HG03060 (cell line): ENCODE measurements at regions not wholly inside any gene's neighbourhood (a gene's known extent, or its start where the extent isn't known, plus 50 kb on each side); places are given as distances from the start of the nearest gene placed in this dataset.

Experiments used
- ATAC-seq: cut with Tn5 transposase; IDR thresholded peaks from one replicate; pipeline ENCODE4 v1.9.1; 2021; ENCODE audit warnings: low read depth, moderate number of reproducible peaks; ENCODE audit not compliant: unreplicated experiment

DNA sequence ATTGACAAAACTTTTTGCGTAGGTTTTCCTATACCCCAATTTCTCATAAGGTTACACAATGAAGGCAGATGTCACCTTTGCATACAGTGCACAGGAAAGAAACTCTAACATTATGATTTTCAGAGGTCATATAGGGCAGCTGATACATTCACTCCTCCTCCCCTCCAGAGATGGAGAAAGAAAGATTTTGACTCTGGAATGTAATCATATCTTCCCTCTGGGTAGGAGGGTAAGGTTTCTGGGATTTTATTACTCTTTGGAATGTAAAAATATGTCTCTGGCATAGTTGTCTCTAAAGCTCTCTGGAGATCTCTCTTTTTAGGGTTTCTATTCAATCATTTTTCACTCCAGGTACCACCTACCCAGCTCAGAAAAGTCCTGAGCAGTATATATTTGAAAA lies 398.3 kb downstream of the GPD2 start:
- no peak for ATAC-seq

DNA sequence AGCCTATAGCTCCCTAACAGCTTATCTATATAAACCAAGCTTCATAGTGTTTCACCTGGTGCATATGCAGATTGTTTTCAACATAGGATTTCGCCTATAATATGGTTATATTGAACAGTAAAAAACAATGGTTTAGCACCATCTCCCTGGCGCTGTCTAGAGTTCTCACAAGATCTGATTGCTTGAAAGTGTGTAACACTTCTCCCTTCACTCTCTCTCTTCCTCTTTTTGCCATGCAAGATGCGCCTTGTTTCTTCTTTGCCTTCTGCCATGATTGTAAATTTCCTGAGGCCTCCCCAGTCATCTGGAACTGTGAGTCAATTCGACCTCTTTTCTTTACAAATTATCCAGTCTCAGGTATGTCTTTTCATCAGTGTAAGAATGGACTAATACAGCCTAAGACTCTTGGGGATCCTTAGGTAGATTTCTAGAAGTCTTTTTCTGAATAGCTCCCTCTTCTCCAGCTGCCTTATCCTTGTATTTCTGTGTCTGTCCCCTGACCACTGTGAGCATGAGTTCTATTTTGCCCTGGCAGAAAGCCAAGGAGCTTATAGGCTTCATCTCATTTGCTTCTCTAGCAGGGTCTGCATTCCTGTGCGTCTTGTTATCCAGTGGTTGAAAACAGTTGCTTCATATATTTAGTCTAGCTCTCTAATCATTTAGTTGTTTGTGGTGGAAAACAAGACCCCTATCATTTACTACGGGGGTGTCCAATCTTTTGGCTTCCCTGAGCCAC lies 401.6 kb downstream of the GPD2 start:
- ATAC-seq, result no peak

DNA sequence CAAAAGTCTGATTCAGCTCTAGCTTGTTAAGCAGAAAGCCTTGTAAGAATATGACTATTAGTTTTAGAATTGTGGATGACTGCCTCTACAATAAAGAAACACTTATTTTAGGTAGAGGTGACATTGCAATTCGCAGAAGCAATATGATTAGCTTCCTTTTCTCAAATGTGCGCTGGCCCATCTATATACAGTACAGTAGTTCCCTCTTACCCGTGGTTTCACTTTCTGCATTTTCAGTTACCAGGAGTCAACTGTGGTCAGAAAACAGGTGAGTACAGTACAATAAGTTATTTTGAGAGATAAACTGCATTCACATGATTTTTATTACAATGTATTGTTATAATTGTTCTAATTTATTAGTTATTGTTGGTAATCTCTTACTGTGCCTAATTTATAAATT lies 405.1 kb downstream of the GPD2 start:
- ATAC-seq, result no peak

DNA sequence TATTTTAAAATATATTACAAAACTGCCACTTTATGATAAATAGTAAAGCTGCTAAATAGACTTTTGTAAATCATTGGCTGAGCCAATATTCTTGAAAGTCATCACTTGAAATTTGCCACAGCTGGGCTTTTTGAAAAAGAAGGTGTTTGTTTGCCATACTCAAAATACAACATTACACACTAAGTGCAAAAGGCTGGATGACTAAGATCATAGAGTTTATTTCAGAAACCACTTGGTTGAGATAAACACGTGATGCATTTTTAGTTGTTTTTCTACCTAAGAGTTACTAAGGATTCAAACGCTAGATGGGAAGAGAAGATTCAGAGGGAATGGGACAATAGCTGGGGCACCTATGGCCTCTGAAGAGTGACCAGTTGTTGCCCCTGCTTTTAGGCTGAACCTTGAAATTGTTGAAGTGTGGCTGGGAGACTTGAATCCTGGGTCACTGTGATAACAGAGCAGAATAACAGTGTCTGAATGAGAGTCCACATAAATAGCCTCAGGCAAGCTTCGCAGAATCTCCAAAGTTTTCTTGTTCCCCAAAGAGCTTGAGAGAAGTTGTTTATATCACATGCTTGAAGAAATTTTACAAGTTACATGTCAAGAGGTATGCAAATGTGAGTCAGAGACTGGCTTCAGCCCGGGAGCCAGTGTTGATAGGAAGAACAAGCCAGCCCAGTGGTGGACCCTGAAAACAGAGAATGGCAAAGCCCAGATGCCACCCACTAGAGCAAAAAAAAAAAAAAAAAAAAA lies 409.8 kb downstream of the GPD2 start:
- no peak for ATAC-seq

GRCh38 chr2:156852210-156852609 lies 405.3 kb upstream of the GALNT5 start:
- ATAC-seq, result no peak

DNA sequence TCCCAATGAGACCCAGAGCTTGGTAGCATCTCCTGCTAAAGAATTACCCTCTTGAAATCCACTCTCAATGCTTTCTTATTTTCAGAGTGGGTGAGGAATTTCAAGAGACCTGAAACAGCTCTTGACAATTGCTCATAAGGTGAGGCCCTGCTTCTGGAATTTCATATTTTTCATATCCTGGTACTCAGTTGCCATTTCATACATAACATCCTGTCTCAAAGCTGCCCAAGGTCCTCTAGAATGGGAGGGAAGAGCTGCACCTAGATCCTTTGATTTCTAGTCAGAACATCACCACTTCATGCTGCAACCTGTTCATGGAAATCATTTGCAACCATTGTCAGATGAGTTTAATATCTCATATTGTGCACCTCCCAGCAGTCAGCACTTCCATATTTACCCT lies 404.8 kb upstream of the GALNT5 start:
- no peak for ATAC-seq

DNA sequence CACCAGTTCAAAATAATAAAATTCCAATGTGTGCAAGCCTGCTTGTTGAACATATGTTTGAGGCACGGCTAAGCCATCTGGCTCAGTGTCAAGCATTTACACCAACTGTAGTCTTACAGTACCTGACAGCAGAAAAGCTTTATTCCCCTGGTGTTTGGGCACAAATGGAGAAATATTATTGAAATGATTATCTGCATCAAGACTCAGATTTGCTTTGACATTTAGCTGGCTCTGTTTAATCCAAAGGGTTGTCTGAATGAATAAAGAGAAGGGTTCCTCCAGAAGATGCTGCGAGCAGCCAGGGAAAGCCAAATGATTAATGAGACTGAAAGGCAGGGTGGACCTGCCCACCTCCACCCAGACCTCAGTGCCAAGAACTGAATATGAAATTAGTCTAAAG lies 393.2 kb upstream of the GALNT5 start:
- ATAC-seq, result no peak

- no peak for ATAC-seq
Measured at GRCh38 chr2:156864753-156865152, 392.8 kb upstream of the GALNT5 start.

DNA sequence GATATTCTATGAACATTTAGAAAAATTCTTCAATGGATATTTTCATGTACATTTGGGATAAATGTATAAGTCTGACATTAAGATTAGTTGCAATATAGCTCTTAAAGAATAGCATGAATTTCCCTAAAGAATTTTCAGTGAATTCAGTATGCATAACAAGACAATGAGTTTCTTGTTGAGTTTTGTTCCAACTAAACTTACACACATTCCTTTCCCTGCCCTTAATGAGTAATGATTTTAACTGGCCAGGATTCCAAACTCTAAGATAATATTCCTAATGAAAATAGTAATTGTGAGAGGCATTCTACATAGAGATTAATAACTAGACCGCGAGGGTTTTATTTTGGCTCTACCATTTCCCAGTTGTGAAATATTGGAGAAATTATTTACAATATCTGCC lies 390.3 kb upstream of the GALNT5 start:
- no peak for ATAC-seq

DNA sequence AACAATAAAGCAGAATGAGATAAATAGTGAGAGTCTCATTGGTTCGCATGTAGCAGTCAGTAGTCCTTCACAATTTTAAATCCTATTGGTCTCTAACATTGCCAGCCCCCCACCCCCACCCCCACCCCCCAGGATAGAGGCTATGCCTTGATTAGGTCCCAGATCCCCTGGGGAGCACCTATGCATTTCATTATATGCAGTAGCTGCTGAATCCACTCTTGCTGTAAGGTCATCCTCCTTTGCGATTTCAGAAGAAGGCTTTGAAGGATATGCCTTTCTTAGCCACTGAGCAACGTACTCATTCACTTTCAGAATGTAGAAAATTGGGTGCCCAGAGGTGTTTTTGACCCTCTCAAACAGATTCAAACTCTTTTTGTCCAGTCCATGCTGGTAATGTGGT lies 382.8 kb upstream of the GALNT5 start:
- no peak for ATAC-seq

GRCh38 chr2:156883804-156884203 lies 373.7 kb upstream of the GALNT5 start:
- no peak for ATAC-seq

GRCh38 chr2:156884216-156884615 lies 373.3 kb upstream of the GALNT5 start:
- ATAC-seq, result no peak

- ATAC-seq, result no peak
Measured at GRCh38 chr2:156890529-156891148, 366.9 kb upstream of the GALNT5 start.

- ATAC-seq, result no peak
Measured at GRCh38 chr2:156891609-156892008, 365.9 kb upstream of the GALNT5 start.

DNA sequence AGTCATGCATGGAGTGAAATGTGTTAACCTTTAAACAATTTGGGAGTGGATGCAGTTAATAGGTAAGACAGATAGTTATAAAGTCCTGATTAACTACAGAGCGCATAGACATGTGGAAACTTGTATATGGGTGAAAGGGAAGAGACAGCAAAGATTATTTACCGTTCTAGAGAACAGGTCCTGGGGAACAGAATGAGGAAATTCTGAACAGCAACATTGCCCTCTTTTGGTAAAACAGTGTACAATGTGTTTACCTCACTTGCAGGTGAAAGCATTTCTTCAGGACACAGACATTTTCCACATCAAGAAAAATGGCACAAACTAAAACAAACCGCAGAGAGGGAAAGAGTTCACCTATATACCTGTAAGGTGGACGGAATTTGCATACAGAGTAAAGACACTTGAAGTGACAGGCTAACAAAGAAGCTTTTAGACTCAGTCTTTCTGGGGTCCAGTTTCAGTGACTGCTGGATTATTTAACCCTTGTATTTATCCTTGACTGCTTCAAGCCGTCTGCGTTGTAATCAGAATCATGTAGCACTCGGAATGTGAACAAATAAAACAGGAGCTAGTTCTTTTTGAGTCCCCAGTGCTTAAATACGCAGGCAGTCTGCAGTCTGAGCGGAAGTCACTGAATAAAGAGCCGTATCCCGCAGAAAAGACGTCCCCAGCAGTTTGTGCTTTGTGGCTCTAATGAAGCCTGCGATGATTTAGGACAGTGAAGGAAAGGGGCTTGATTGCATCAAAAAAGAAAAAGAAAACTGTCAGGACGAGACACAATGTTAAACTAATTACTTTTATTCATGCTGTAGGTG lies 364.8 kb upstream of the GALNT5 start:
- no peak for ATAC-seq

GRCh38 chr2:156896294-156896693 lies 361.2 kb upstream of the GALNT5 start:
- peak; percentile 97 for ATAC-seq

- ATAC-seq, result no peak
Measured at GRCh38 chr2:156897548-156897947, 360.0 kb upstream of the GALNT5 start.

GRCh38 chr2:156901373-156902031 lies 356.0 kb upstream of the GALNT5 start:
- no peak for ATAC-seq

- no peak for ATAC-seq
Measured at GRCh38 chr2:156903335-156903734, 354.2 kb upstream of the GALNT5 start.

GRCh38 chr2:156907806-156908205 lies 349.7 kb upstream of the GALNT5 start:
- peak; percentile 39 for ATAC-seq
